CD4-positive, alpha-beta T cell treated with Interleukin-4 for 1 hour (primary cell): ENCODE measurements at regions not wholly inside any gene's neighbourhood (a gene's known extent, or its start where the extent isn't known, plus 50 kb on each side); places are given as distances from the start of the nearest gene placed in this dataset.

ENCODE experiments used
- DNase-seq, 2 donors: peaks; one replicate each; pipeline ENCODE4 v3.0.0-alpha.2; 2020 to 2022

DNA sequence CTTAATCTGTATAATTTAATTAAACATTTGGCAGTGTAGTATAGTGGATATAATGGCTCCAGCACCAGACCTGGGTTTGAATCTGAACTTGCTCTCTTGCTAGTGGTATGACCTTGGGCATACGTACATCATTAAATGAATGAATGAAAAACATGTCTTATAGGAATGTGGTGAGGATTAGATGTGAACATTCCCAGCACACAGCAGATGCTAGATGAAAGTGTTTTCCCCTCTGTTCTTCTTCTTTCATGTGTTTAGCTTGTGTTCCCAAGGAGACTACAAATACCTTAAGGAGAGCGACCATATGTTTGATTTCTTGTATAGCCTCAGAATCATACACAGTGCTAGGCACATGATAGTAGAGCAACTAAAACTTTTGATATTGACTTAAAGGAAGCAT is 56.5 kb downstream of the CT47B1 start:
- no peak for DNase-seq

DNA sequence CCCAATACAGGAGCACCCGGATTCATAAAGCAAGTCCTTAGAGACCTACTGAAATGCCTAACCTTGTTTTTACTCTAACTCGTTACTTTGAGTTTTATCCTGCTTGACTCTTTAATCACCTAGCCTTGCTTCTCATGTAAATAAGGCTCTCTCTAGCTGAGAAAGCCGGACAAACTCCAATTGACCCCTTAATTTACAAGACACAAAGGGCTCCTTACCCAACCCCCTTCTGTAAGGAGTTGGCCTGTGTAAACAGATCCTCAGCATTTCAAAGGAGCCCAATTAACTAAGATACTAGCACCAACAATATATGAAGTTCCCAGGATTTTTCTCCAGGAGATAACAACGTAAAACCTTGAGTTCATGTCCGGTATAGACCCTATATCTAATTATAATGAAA is 61.7 kb downstream of the CT47B1 start:
- no peak for DNase-seq

DNA sequence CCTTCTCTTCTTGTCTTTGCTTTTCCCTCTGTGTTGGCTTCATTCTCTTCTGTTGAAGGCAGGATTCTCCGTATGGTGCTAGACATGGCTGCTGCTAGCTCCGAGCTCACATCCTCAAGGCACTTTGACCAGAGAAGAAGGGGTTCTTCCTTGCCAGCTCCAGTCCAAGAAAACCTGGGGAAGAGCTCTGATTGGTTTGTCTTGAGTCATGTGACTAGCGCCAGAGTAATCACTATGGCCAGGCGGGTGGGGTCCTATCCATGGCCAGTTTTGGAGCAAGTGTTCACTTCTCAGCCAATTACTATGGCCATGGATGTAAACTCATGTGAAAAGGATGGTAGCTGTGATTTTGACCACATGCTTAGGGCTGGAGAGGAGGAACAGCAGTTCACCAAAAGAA is 74.2 kb downstream of the CT47B1 start:
- no peak for DNase-seq

DNA sequence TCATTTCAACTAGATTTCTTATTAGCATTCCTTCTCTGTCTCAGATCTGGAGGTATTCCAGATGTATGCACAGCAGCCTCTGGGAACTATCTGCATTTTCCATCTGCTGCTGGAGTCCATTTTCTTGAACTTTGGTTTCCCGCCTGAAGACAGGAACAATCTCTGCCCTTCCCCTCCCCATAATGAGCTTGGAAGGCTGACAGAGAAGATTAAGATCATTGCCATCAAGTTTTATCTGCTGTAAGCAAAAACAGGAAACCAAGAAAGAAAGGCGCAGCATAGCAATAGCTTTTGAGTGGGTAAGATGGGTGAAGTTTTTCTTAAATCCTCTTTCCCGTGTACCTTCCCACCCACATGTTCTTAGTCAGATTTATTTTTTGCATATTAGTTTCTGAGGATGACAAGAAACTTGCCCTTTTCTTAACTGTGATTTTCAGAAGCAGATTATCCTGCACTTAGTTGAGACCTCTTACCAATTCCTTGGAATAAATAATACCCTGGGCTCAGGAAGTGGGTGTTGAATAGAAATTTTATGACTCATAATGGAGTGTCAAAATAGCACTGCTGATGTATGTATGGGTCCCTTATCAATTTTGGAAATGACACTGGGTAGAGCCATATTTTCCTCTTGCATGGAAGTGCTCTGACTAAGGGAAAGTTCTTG is 78.3 kb downstream of the CT47B1 start:
- DNase-seq = peak in 1 of 2 donors; percentile 1

DNA sequence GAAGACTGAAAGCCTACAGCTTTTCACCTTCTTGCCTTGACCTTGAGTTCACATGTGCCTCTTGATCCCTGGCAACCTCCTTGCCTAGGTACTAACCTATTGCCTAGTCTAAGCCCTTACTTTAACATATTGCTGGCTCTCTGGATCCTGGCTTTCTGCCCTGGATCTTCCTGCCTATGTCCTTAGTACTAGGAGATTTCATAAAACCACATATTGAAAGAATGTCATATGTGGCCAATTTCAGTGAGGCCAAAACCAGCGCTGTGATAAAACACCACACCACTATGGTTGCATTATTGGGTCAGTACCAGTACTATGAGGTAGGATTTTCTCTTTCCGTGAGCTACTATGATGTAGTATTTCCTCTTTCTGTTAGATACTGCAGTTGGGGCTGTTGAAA is 80.4 kb downstream of the CT47B1 start:
- no peak for DNase-seq

DNA sequence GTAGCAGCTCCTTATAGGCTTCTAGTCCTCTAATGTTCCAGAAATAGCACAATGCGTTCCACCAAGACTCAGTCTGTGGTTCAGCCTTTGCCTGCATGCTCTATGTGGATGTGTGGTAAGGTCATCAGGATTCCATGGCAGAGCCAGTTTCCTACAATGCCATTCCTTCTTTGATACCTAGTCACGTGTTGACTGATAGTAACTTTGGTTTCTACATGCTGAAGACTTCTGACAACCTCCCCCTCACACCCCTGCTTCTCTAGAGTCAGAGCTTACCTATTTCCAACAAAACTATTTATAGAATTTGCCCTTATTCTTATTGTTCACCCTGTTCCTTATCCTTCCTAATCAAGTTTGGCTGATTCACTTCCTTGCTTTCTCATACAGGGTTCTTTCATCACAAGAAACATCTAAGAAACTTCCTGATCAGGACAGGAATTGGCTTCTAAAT is 81.1 kb downstream of the CT47B1 start:
- DNase-seq = no peak

DNA sequence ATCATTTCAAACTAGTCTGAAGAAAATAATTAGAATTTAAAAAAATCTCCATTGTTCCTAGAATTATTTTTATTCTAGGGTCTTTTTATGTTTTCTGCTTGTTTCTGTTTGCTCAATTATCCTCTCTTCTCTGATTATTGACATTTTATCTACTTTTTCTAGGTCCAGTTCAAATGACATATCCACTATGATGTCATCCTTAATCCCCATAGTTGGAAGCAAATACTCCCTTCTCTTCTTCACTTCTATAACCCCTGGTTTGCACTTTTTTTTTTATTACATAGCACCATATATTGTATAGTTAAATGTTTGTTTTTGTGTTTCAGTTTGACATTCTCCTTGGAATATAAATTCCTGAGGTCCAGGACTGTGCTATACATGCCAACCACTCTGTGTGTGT is 82.6 kb downstream of the CT47B1 start:
- no peak for DNase-seq

DNA sequence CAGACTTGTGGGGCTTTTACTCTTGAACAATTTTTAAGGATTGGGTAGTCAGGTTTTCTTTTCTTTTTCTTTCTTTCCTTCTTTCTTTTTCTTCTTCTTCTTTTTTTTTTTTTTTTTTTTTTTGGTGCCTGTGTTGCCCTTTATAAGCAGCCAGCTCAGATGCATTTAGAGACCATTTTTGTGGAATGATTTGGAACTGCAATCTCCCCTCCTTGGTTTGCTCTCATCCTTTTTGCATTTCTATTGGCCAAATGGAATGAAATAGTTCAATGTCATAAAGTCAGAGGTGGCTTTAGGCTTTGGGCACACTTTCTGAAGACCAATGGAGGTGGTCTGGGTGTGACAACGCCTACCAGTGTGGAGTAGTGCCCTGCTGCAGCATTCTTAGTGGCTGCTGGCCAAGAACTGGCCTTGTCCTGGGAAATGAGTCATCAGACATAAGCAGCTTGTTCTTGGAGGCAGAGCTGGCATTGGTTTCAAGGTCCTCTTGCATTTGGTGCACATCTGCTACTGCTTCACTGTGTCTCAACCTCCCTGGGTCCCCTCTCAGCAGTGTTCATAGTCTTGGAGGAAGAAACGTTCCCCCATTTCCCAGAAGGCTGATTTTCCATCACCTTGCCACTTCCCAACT is 84.5 kb downstream of the CT47B1 start:
- DNase-seq = no peak

DNA sequence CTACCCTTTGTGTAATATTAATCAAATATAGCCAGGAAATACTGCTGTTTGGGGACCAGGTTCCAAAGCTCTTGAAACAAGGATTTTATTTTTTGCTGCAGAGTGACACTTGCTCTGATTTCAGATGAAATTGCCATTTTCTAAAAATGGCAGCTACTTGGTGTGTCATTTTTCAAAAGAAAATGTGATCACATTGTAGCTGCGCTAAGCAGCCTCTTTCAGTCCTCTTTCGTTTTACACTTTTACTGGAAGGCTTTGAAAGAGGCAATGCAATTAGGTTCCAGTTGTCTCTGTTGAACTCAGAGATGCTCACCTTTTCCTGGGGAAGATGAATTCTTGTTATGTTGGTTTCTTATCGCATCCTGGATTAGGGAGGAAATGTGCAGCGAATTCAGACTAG is 85.1 kb downstream of the CT47B1 start:
- no peak for DNase-seq

DNA sequence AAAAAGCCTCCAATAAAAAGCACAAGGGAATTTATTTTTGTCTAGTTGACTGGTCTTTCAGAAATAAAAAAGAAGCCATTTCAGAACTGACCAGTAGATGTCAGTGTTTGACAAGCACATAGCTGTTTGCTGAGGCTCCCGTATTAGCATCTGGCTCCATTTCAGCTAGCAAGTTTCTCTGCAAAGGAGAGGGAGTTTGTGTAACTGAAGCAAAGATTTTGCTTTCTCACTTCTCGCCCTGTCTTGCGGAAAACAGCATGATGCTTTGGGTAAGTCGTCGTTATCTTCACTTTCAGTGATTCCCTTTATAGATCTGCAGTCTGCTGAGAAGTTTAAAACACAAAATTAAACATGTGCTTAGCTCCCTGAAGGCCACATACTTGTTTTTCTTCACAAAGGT is 85.5 kb downstream of the CT47B1 start:
- DNase-seq = peak; percentile 16 to 58

DNA sequence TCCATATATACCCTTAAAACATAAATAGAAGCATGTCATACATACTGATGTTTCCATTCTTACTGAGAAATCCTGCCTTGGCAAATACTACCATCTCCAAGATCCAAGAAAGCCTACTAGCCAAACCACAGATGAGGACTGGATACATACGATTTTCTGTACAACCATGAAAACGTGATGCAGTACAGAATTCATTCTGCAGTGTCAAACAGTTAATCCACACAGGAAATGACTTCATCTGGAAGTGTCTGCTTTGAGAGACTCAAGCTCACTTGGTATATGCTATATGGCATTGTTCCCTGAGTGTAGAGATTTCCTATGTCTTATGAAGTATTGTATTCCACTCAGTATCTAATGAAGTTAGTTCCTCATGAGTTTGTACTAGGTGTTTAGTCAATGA is 94.3 kb downstream of the CT47B1 start:
- DNase-seq = no peak

DNA sequence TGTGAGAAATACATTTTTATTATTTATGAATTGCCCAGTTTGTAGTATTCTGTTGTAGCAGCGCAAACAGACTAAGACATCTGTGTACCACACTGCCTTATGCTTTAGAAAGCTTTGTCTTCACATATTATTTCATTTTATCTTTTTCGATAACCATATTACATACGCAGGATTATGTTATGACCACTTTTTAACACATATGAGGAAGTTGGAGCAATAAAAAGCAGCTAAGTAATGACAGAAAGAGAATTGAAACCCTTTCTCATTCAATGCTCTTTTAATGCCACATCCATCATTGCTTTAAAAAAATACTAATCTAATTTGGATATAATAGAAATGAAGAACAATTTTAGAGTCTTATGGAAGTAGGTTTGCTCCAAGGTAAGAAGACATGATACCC is 99.7 kb downstream of the CT47B1 start:
- no peak for DNase-seq

DNA sequence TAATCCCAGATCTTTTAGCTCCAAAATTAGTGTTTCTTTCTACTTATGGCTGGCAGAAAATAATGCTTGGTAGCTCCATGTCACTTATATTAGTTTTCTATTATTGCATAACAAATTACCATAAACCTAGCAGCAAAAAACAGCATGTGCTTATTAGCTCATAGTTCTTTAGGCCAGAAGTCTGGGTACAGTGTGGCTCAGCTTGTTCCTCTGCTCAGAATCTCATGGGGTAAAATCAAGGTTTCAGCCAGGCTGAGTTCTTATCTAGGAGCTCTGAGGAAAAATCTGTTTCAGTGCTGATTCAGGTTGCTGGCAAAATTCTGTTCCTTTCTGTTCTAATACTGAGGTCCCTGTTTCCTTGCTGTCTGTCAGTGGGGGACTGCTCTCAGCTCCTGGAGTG is 101.1 kb downstream of the CT47B1 start:
- no peak for DNase-seq

DNA sequence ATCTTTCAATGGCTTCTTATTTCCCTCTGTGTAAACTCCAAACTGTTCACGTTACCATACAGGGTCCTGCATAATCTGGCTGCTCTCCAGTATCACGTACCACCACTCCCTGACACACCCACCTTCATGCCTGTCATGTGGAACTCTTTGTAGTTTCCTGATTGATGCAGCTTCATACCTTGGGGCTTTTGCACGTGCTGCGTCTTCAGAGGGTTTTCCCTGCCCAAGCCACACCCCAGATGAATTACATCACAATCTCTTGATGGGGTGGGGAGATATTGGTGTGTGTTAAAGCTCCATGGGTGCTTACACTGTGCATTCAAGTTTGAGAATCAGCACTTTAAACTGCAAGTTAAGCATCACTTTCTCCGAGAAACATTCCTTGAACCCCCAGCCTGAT is 101.9 kb downstream of the CT47B1 start:
- no peak for DNase-seq

DNA sequence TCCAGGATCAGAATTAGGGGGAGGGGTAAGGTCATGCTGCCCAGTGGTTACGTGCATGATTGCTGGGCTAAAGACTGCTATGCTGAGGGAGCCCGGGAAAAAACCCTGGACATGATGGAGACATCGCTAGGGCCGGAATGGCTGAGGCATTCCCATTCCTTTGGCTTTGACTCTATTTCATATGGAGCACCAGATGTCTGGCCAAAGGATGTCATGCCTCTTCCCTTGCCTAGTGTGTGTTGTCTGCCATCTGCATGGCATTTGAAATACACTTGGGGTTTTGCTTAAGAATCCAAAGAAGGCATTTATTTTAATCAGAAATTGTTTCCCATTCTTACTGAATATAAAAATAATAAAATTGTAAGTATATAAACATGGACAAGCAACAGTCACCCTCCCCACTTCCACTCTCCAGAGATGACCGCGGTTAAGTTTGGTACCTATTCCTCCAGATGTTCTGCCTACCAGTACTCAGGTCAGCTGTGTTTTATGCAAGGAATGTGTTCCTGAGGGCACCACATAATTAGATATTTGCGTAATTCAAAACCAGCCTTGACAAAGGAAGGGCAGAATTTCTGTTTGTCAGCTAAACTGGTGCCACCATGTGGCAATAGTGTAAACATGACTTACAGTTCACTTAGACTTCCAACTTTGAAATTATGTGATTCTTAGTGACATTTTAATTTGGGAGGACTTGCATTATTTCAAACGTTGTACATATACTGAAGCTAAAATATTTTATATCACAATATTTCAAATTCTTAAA is 105.9 kb downstream of the CT47B1 start:
- DNase-seq = peak in 1 of 2 donors; percentile 8

DNA sequence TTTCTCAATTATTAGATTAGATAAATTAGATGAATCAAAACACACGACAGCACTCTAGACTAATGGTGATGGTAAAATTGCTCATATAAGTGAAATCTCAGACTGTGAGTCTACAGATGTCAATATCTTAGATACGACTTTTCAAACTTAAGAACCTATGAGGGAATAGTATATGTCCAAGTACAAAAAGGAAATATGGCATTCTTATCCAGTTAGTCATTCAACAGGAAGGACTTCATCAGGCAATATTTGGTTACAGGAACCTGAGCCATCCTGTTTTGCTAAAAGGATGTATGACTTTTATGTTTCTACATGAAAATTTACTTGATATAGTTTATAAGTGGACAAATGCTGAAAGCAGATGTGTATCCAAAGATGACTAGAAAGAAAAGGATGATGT is 107.0 kb downstream of the CT47B1 start:
- DNase-seq = no peak

DNA sequence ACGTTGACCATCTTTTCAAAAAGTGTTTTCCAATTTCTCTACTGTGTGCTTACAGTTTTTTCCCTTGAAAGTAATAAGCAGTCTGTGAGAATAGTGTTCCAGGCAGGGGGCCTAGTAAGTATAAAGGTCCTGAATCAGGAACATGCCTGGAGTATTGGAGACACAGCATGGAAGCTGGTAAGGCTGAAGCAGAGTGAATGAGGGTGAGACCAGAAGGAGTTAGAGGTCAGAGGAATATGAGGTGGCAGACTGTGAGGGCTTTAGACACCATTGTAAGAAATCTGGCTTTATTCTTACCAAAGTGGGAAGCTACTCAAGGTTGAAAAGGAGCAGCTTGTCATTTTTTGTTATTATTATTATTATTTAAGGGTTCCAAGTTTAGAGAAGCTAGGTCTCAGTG is 107.4 kb downstream of the CT47B1 start:
- DNase-seq = no peak

DNA sequence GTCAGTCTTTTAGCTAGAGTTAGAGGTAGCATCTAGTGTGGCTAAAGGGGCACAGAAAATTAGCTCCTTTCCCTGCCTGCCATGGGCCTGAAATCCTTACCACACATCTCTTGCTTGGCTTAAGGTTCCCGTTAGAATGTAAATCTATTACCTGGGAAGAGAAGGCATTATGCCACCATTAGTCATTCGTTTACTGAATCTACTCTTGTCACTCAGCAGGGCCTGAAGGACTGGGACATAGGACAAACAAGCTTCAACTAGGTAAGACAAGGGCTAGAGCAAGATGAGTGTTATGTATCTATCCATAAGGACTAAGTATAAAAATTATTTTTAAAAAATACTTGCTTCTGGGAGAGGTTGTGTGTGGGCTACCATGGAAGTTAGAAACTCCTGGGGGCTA is 112.4 kb downstream of the CT47B1 start:
- DNase-seq = no peak

DNA sequence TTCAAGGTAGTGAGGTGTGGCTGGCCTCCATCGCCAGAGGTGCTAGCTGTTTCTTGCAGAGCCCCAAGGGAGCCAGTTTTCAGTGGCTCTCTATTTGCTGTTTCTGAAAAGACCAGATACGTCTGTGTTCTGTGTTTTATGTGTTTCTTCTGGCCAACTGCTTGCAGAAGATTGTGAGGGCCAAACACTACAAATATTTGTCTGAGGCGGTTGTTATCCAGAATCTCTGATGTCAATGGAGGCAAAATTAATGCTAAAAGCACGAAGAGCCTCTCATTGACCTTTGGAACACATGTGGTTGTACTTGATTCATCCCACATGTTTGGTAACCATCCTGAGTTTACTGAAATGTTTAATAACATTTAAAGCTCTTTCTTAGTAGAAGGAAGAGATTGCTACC is 113.9 kb downstream of the CT47B1 start:
- DNase-seq = no peak

DNA sequence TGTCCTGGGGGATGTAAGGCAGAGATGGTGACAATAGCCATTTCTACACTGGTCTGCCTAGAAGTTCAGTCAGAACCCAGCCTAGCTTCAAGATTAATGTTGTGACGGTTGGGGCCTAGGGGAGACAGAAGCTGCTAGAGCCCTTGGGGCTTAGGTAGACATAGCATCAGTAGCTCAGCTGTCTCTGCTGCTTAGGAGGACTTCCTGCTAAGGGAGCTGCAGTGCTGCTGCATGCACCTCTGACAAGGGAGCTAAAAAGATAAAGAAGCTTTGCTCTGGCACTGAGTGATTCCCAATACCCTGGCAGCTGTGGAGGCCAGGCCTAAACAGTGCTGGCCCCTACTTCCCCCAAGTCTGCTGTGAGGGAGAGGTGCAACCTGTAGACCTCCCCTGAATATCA is 116.0 kb downstream of the CT47B1 start:
- no peak for DNase-seq

DNA sequence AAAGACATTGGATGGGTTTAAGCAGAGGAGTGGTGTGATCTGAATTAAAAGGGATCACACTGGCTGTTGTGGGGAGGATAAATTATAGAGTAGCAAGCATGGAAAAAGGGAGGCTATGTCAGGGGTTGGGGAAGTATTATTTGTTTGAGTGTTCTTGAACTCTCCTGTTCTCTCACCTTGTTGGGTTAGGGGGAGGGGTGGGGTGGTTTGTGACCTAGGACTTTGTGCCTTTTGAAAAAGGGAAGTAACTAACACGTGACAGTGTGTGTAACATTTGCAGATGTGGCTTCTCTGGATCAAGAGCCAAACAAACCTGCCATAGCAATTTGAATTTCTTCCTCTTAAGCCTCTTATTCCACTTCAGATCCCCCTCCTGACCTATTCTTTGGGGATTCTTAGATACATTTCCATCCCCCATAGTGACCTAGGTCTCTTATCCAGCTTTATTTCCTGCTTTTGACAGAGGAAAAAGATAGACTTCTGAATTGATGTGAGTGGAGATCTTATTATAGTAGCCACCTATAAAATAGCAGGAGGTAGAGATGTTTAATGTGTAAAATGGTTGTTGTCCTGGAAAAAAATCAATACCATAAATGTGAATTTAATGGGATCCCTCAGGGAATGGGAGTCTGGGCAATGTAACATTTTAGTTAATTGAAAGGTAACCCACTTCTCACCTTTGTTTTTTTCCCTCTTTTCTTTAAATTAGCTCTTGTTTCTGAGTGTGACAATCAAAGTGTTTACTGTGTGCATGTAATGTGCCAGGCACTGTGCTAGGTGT is 120.4 kb downstream of the CT47B1 start:
- peak; percentile 6 to 55 for DNase-seq

DNA sequence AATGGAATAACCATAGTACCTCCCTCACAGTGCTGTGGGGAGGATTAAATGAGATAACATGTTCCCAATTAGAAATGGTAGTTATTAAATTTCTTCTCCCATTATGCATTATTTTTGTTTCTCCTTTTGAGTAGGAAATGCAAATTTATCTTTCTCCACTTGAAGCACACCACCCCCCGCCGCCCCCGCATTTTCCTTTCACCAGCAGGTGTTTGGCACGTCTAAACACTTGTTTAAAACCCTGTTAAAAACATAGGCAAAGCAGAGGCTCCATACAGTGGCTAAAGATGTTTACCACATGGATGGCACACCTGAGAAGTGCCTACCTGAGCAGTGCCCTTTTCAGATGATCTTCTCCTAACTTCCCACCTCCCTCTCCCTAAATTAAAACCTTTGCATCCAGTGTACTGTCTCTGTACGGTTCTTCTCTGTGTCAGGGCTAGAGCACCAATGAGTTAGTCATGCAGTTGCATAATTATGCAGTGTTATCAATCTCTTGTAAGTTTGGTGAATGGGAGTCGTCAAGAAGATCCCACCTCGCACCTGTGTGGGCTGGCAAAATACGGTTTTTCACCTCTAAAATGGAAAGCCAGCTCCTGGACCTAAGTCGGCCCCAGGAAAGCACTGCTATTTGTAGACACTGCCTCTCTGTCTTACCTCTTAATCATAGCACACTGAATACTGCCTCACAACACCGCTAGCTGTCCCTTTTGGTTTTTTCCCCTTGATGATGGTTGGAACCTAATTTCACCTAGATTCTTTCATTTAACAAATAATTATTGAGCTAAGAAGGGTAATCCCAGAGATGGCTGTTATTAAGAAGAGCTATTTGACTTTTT is 122.0 kb downstream of the CT47B1 start:
- DNase-seq = no peak
